Activated T-helper 17 cell treated with anti-CD3 and anti-CD28 coated beads, Interleukin-2, amount 50 U/mL, for 72 hours (primary cell): ENCODE measurements at regions not wholly inside any gene's neighbourhood (a gene's known extent, or its start where the extent isn't known, plus 50 kb on each side); places are given as distances from the start of the nearest gene placed in this dataset.

Source experiments
- ATAC-seq: fragments of 150-1000 bp; cut with Tn5 transposase; replicated peaks from 2 replicates; pipeline ENCODE4 v1.10.0; 2021; ENCODE audit warnings: mild to moderate bottlenecking, moderate library complexity
- H3K27ac Mint-ChIP-seq: one replicate; pipeline ENCODE4 v1.8.0; 2022; ENCODE audit warnings: mixed read lengths
- H3K27me3 Mint-ChIP-seq: one replicate; pipeline ENCODE4 v1.8.0; 2022; ENCODE audit warnings: mixed read lengths
- H3K36me3 Mint-ChIP-seq: one replicate; pipeline ENCODE4 v1.8.0; 2022; ENCODE audit warnings: low read depth, mild to moderate bottlenecking, mixed read lengths
- H3K4me1 Mint-ChIP-seq: one replicate; pipeline ENCODE4 v1.8.0; 2022; ENCODE audit warnings: mixed read lengths
- H3K4me3 Mint-ChIP-seq: one replicate; pipeline ENCODE4 v1.8.0; 2022; ENCODE audit warnings: mild to moderate bottlenecking, mixed read lengths
- H3K9me3 Mint-ChIP-seq: one replicate; pipeline ENCODE4 v1.8.0; 2022; ENCODE audit warnings: mixed read lengths

DNA sequence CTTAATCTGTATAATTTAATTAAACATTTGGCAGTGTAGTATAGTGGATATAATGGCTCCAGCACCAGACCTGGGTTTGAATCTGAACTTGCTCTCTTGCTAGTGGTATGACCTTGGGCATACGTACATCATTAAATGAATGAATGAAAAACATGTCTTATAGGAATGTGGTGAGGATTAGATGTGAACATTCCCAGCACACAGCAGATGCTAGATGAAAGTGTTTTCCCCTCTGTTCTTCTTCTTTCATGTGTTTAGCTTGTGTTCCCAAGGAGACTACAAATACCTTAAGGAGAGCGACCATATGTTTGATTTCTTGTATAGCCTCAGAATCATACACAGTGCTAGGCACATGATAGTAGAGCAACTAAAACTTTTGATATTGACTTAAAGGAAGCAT lies 56.5 kb downstream of the CT47B1 start:
- no peak overlapping the region for H3K4me3 Mint-ChIP-seq
- H3K27me3 Mint-ChIP-seq = no peaks in the 10 kb centered on the region
- no peak overlapping the region for H3K27ac Mint-ChIP-seq
- H3K4me1 Mint-ChIP-seq = no peaks in the 10 kb centered on the region
- H3K36me3 Mint-ChIP-seq = no peaks in the 10 kb centered on the region
- no peak for ATAC-seq
- H3K9me3 Mint-ChIP-seq = no peaks in the 10 kb centered on the region

DNA sequence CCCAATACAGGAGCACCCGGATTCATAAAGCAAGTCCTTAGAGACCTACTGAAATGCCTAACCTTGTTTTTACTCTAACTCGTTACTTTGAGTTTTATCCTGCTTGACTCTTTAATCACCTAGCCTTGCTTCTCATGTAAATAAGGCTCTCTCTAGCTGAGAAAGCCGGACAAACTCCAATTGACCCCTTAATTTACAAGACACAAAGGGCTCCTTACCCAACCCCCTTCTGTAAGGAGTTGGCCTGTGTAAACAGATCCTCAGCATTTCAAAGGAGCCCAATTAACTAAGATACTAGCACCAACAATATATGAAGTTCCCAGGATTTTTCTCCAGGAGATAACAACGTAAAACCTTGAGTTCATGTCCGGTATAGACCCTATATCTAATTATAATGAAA lies 61.7 kb downstream of the CT47B1 start:
- Mint-ChIP-seq H3K4me1 (no peaks in the 10 kb centered on the region), H3K9me3 (no peaks in the 10 kb centered on the region), H3K36me3 (no peaks in the 10 kb centered on the region), H3K27me3 (no peaks in the 10 kb centered on the region), H3K4me3 (no peak overlapping the region), H3K27ac (no peak overlapping the region)
- ATAC-seq = no peak

DNA sequence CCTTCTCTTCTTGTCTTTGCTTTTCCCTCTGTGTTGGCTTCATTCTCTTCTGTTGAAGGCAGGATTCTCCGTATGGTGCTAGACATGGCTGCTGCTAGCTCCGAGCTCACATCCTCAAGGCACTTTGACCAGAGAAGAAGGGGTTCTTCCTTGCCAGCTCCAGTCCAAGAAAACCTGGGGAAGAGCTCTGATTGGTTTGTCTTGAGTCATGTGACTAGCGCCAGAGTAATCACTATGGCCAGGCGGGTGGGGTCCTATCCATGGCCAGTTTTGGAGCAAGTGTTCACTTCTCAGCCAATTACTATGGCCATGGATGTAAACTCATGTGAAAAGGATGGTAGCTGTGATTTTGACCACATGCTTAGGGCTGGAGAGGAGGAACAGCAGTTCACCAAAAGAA lies 74.2 kb downstream of the CT47B1 start:
- no peaks in the 10 kb centered on the region for H3K36me3 Mint-ChIP-seq
- no peak for ATAC-seq
- no peaks in the 10 kb centered on the region for H3K9me3 Mint-ChIP-seq
- H3K27me3 Mint-ChIP-seq = no peaks in the 10 kb centered on the region
- peaks cover 9% of the 10 kb centered on the region for H3K4me1 Mint-ChIP-seq
- H3K27ac Mint-ChIP-seq = no peak overlapping the region
- no peak overlapping the region for H3K4me3 Mint-ChIP-seq

DNA sequence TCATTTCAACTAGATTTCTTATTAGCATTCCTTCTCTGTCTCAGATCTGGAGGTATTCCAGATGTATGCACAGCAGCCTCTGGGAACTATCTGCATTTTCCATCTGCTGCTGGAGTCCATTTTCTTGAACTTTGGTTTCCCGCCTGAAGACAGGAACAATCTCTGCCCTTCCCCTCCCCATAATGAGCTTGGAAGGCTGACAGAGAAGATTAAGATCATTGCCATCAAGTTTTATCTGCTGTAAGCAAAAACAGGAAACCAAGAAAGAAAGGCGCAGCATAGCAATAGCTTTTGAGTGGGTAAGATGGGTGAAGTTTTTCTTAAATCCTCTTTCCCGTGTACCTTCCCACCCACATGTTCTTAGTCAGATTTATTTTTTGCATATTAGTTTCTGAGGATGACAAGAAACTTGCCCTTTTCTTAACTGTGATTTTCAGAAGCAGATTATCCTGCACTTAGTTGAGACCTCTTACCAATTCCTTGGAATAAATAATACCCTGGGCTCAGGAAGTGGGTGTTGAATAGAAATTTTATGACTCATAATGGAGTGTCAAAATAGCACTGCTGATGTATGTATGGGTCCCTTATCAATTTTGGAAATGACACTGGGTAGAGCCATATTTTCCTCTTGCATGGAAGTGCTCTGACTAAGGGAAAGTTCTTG lies 78.3 kb downstream of the CT47B1 start:
- ATAC-seq = peak; percentile 82
- Mint-ChIP-seq H3K27me3 (no peaks in the 10 kb centered on the region), H3K4me1 (peaks cover 15% of the 10 kb centered on the region), H3K36me3 (no peaks in the 10 kb centered on the region), H3K4me3 (peak overlapping the region; percentile 39), H3K9me3 (no peaks in the 10 kb centered on the region), H3K27ac (peak overlapping the region; percentile 61)

DNA sequence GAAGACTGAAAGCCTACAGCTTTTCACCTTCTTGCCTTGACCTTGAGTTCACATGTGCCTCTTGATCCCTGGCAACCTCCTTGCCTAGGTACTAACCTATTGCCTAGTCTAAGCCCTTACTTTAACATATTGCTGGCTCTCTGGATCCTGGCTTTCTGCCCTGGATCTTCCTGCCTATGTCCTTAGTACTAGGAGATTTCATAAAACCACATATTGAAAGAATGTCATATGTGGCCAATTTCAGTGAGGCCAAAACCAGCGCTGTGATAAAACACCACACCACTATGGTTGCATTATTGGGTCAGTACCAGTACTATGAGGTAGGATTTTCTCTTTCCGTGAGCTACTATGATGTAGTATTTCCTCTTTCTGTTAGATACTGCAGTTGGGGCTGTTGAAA lies 80.4 kb downstream of the CT47B1 start:
- Mint-ChIP-seq H3K9me3 (no peaks in the 10 kb centered on the region), H3K27ac (no peak overlapping the region), H3K4me1 (peaks cover 15% of the 10 kb centered on the region), H3K36me3 (no peaks in the 10 kb centered on the region), H3K4me3 (no peak overlapping the region), H3K27me3 (no peaks in the 10 kb centered on the region)
- no peak for ATAC-seq

DNA sequence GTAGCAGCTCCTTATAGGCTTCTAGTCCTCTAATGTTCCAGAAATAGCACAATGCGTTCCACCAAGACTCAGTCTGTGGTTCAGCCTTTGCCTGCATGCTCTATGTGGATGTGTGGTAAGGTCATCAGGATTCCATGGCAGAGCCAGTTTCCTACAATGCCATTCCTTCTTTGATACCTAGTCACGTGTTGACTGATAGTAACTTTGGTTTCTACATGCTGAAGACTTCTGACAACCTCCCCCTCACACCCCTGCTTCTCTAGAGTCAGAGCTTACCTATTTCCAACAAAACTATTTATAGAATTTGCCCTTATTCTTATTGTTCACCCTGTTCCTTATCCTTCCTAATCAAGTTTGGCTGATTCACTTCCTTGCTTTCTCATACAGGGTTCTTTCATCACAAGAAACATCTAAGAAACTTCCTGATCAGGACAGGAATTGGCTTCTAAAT lies 81.1 kb downstream of the CT47B1 start:
- H3K36me3 Mint-ChIP-seq = no peaks in the 10 kb centered on the region
- H3K4me3 Mint-ChIP-seq = no peak overlapping the region
- no peaks in the 10 kb centered on the region for H3K9me3 Mint-ChIP-seq
- H3K4me1 Mint-ChIP-seq = peaks cover 15% of the 10 kb centered on the region
- no peak for ATAC-seq
- H3K27ac Mint-ChIP-seq = no peak overlapping the region
- no peaks in the 10 kb centered on the region for H3K27me3 Mint-ChIP-seq

DNA sequence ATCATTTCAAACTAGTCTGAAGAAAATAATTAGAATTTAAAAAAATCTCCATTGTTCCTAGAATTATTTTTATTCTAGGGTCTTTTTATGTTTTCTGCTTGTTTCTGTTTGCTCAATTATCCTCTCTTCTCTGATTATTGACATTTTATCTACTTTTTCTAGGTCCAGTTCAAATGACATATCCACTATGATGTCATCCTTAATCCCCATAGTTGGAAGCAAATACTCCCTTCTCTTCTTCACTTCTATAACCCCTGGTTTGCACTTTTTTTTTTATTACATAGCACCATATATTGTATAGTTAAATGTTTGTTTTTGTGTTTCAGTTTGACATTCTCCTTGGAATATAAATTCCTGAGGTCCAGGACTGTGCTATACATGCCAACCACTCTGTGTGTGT lies 82.6 kb downstream of the CT47B1 start:
- Mint-ChIP-seq H3K4me1 (peaks cover 15% of the 10 kb centered on the region), H3K9me3 (no peaks in the 10 kb centered on the region), H3K27me3 (no peaks in the 10 kb centered on the region)

DNA sequence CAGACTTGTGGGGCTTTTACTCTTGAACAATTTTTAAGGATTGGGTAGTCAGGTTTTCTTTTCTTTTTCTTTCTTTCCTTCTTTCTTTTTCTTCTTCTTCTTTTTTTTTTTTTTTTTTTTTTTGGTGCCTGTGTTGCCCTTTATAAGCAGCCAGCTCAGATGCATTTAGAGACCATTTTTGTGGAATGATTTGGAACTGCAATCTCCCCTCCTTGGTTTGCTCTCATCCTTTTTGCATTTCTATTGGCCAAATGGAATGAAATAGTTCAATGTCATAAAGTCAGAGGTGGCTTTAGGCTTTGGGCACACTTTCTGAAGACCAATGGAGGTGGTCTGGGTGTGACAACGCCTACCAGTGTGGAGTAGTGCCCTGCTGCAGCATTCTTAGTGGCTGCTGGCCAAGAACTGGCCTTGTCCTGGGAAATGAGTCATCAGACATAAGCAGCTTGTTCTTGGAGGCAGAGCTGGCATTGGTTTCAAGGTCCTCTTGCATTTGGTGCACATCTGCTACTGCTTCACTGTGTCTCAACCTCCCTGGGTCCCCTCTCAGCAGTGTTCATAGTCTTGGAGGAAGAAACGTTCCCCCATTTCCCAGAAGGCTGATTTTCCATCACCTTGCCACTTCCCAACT lies 84.5 kb downstream of the CT47B1 start:
- no peak for ATAC-seq
- Mint-ChIP-seq H3K27ac (no peak overlapping the region), H3K4me1 (peaks cover 5% of the 10 kb centered on the region), H3K4me3 (peak overlapping the region; percentile 43), H3K9me3 (no peaks in the 10 kb centered on the region), H3K27me3 (no peaks in the 10 kb centered on the region), H3K36me3 (no peaks in the 10 kb centered on the region)

More for the DNA sequence above, 82.6 kb downstream of the CT47B1 start:
- no peak for ATAC-seq
- Mint-ChIP-seq H3K27ac (no peak overlapping the region), H3K36me3 (no peaks in the 10 kb centered on the region), H3K4me3 (no peak overlapping the region)

- Mint-ChIP-seq H3K27me3 (no peaks in the 10 kb centered on the region), H3K4me1 (peaks cover 5% of the 10 kb centered on the region), H3K9me3 (no peaks in the 10 kb centered on the region), H3K4me3 (peak overlapping the region; percentile 43), H3K36me3 (no peaks in the 10 kb centered on the region), H3K27ac (no peak overlapping the region)
- ATAC-seq = no peak
Observed at GRCh38 chrX:120790552-120790951, 85.1 kb downstream of the CT47B1 start.

DNA sequence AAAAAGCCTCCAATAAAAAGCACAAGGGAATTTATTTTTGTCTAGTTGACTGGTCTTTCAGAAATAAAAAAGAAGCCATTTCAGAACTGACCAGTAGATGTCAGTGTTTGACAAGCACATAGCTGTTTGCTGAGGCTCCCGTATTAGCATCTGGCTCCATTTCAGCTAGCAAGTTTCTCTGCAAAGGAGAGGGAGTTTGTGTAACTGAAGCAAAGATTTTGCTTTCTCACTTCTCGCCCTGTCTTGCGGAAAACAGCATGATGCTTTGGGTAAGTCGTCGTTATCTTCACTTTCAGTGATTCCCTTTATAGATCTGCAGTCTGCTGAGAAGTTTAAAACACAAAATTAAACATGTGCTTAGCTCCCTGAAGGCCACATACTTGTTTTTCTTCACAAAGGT lies 85.5 kb downstream of the CT47B1 start:
- Mint-ChIP-seq H3K9me3 (no peaks in the 10 kb centered on the region), H3K27me3 (no peaks in the 10 kb centered on the region), H3K36me3 (no peaks in the 10 kb centered on the region), H3K27ac (no peak overlapping the region), H3K4me3 (peak overlapping the region; percentile 43), H3K4me1 (peaks cover 5% of the 10 kb centered on the region)
- peak; percentile 51 for ATAC-seq

DNA sequence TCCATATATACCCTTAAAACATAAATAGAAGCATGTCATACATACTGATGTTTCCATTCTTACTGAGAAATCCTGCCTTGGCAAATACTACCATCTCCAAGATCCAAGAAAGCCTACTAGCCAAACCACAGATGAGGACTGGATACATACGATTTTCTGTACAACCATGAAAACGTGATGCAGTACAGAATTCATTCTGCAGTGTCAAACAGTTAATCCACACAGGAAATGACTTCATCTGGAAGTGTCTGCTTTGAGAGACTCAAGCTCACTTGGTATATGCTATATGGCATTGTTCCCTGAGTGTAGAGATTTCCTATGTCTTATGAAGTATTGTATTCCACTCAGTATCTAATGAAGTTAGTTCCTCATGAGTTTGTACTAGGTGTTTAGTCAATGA lies 94.3 kb downstream of the CT47B1 start:
- H3K9me3 Mint-ChIP-seq = no peaks in the 10 kb centered on the region
- no peak for ATAC-seq
- H3K36me3 Mint-ChIP-seq = no peaks in the 10 kb centered on the region
- no peaks in the 10 kb centered on the region for H3K4me1 Mint-ChIP-seq
- H3K27me3 Mint-ChIP-seq = no peaks in the 10 kb centered on the region
- H3K4me3 Mint-ChIP-seq = no peak overlapping the region
- no peak overlapping the region for H3K27ac Mint-ChIP-seq

DNA sequence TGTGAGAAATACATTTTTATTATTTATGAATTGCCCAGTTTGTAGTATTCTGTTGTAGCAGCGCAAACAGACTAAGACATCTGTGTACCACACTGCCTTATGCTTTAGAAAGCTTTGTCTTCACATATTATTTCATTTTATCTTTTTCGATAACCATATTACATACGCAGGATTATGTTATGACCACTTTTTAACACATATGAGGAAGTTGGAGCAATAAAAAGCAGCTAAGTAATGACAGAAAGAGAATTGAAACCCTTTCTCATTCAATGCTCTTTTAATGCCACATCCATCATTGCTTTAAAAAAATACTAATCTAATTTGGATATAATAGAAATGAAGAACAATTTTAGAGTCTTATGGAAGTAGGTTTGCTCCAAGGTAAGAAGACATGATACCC lies 99.7 kb downstream of the CT47B1 start:
- H3K9me3 Mint-ChIP-seq = no peaks in the 10 kb centered on the region
- H3K27ac Mint-ChIP-seq = no peak overlapping the region
- H3K36me3 Mint-ChIP-seq = no peaks in the 10 kb centered on the region
- no peak overlapping the region for H3K4me3 Mint-ChIP-seq
- no peak for ATAC-seq
- no peaks in the 10 kb centered on the region for H3K4me1 Mint-ChIP-seq
- H3K27me3 Mint-ChIP-seq = no peaks in the 10 kb centered on the region

- Mint-ChIP-seq H3K4me1 (no peaks in the 10 kb centered on the region), H3K27me3 (no peaks in the 10 kb centered on the region), H3K9me3 (no peaks in the 10 kb centered on the region), H3K36me3 (no peaks in the 10 kb centered on the region), H3K27ac (no peak overlapping the region), H3K4me3 (no peak overlapping the region)
- no peak for ATAC-seq
Observed at GRCh38 chrX:120774606-120775005, 101.1 kb downstream of the CT47B1 start.

GRCh38 chrX:120773801-120774200 lies 101.9 kb downstream of the CT47B1 start:
- Mint-ChIP-seq H3K9me3 (no peaks in the 10 kb centered on the region), H3K4me1 (no peaks in the 10 kb centered on the region)
- ATAC-seq = no peak

DNA sequence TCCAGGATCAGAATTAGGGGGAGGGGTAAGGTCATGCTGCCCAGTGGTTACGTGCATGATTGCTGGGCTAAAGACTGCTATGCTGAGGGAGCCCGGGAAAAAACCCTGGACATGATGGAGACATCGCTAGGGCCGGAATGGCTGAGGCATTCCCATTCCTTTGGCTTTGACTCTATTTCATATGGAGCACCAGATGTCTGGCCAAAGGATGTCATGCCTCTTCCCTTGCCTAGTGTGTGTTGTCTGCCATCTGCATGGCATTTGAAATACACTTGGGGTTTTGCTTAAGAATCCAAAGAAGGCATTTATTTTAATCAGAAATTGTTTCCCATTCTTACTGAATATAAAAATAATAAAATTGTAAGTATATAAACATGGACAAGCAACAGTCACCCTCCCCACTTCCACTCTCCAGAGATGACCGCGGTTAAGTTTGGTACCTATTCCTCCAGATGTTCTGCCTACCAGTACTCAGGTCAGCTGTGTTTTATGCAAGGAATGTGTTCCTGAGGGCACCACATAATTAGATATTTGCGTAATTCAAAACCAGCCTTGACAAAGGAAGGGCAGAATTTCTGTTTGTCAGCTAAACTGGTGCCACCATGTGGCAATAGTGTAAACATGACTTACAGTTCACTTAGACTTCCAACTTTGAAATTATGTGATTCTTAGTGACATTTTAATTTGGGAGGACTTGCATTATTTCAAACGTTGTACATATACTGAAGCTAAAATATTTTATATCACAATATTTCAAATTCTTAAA lies 105.9 kb downstream of the CT47B1 start:
- ATAC-seq = no peak
- H3K9me3 Mint-ChIP-seq = no peaks in the 10 kb centered on the region
- H3K4me1 Mint-ChIP-seq = no peaks in the 10 kb centered on the region
- H3K4me3 Mint-ChIP-seq = no peak overlapping the region
- no peak overlapping the region for H3K27ac Mint-ChIP-seq
- no peaks in the 10 kb centered on the region for H3K36me3 Mint-ChIP-seq
- H3K27me3 Mint-ChIP-seq = no peaks in the 10 kb centered on the region

More at GRCh38 chrX:120773801-120774200, 101.9 kb downstream of the CT47B1 start:
- Mint-ChIP-seq H3K36me3 (no peaks in the 10 kb centered on the region), H3K27ac (no peak overlapping the region), H3K4me3 (no peak overlapping the region), H3K27me3 (no peaks in the 10 kb centered on the region)
